Liver (tissue), 8 donors: ENCODE measurements at regions not wholly inside any gene's neighbourhood (a gene's known extent, or its start where the extent isn't known, plus 50 kb on each side); places are given as distances from the start of the nearest gene placed in this dataset.

Experiments used
- DNase-seq: peaks from one replicate; pipeline ENCODE4 v3.0.0-alpha.2; 2017; ENCODE audit warnings: low spot score
- H3K27ac ChIP-seq, 2 donors: one replicate each; pipeline ENCODE4 v1.7.0; 2013; ENCODE audit warnings: inconsistent platforms in 2 of 2, low read length in 2 of 2, control low read depth in 1 of 2, low read depth in 1 of 2, mild to moderate bottlenecking in 1 of 2
- H3K27me3 ChIP-seq, 4 donors: one replicate each; pipeline versions ENCODE4 v1.6.1 to v1.7.0; 2013; ENCODE audit warnings: low read length in 3 of 4, inconsistent platforms in 1 of 4, mild to moderate bottlenecking in 1 of 4, moderate library complexity in 1 of 4; ENCODE audit not compliant: control insufficient read depth in 4 of 4, insufficient read depth in 4 of 4
- H3K36me3 ChIP-seq, 4 donors: one replicate each; pipeline versions ENCODE4 v1.6.1 to v1.7.0; 2013; ENCODE audit warnings: low read length in 3 of 4, mild to moderate bottlenecking in 3 of 4, low read depth in 1 of 4, moderate library complexity in 1 of 4; ENCODE audit not compliant: control insufficient read depth in 4 of 4, insufficient read depth in 3 of 4
- H3K4me1 ChIP-seq, 4 donors: one replicate each; pipeline versions ENCODE4 v1.6.1 to v1.7.0; 2013; ENCODE audit warnings: low read length in 3 of 4, mild to moderate bottlenecking in 3 of 4, moderate library complexity in 1 of 4; ENCODE audit not compliant: control insufficient read depth in 4 of 4, insufficient read depth in 4 of 4
- H3K4me3 ChIP-seq, 3 donors: one replicate each; pipeline versions ENCODE4 v1.6.1 to v1.7.0; 2013; ENCODE audit warnings: low read length in 3 of 3, control low read depth in 1 of 3, low read depth in 1 of 3, mild to moderate bottlenecking in 1 of 3
- H3K9ac ChIP-seq, 2 donors: one replicate each; pipeline ENCODE4 v1.7.0; 2013; ENCODE audit warnings: low read length in 2 of 2, mild to moderate bottlenecking in 2 of 2, moderate library complexity in 2 of 2, control low read depth in 1 of 2, low read depth in 1 of 2
- H3K9me3 ChIP-seq, 4 donors: one replicate each; pipeline versions ENCODE4 v1.6.1 to v1.7.0; 2013; ENCODE audit warnings: low read length in 3 of 4; ENCODE audit not compliant: control insufficient read depth in 4 of 4
- EGR1 ChIP-seq, 2 donors: IDR thresholded peaks; 2 replicates each; pipeline ENCODE4 v1.6.1; 2016 to 2018; ENCODE audit warnings: antibody characterized with exemption in 2 of 2, low read depth in 2 of 2
- FOXA1 ChIP-seq: IDR thresholded peaks from 2 replicates; pipeline ENCODE4 v1.6.1; 2016; ENCODE audit warnings: antibody characterized with exemption
- GABPA ChIP-seq, 2 donors: IDR thresholded peaks in 1 of 2; conservative IDR thresholded peaks in 1 of 2; 2 replicates each; pipeline ENCODE4 v1.6.1; 2016; ENCODE audit warnings: antibody characterized with exemption in 2 of 2, mild to moderate bottlenecking in 1 of 2, moderate library complexity in 1 of 2
- HNF4A ChIP-seq, 2 donors: conservative IDR thresholded peaks; 2 replicates each; pipeline ENCODE4 v1.6.1; 2016; ENCODE audit warnings: antibody characterized with exemption in 2 of 2, mild to moderate bottlenecking in 2 of 2
- HNF4G ChIP-seq: IDR thresholded peaks from 2 replicates; pipeline ENCODE4 v1.6.1; 2016; ENCODE audit warnings: antibody characterized with exemption
- JUND ChIP-seq, 2 donors: IDR thresholded peaks; 2 replicates each; pipeline ENCODE4 v1.6.1; 2016; ENCODE audit warnings: antibody characterized with exemption in 2 of 2
- NR2F2 ChIP-seq: IDR thresholded peaks from 2 replicates; pipeline ENCODE4 v1.6.1; 2016; ENCODE audit warnings: antibody characterized with exemption
- RAD21 ChIP-seq, 2 donors: IDR thresholded peaks; 2 replicates each; pipeline ENCODE4 v1.6.1; 2016; ENCODE audit warnings: antibody characterized with exemption in 2 of 2, mild to moderate bottlenecking in 2 of 2
- RXRA ChIP-seq, 2 donors: IDR thresholded peaks; 2 replicates each; pipeline ENCODE4 v1.6.1; 2017 to 2018; ENCODE audit warnings: antibody characterized with exemption in 2 of 2, mild to moderate bottlenecking in 1 of 2
- TAF1 ChIP-seq: conservative IDR thresholded peaks from 2 replicates; pipeline ENCODE4 v1.6.1; 2016; ENCODE audit warnings: antibody characterized with exemption, mild to moderate bottlenecking
- WGBS: extraction: QIAGEN DNeasy Blood & Tissue Kit; methylation state at CpG from one replicate; pipeline ENCODE4 v1.1.7; 2013; 5-methylcytosine and 5-hydroxymethylcytosine counted together
- TF ChIP-seq, protein P1 (sequence below): IDR thresholded peaks from 2 replicates; pipeline ENCODE4 v1.6.1; 2016; ENCODE audit warnings: antibody characterized with exemption
- TF ChIP-seq, protein P2 (sequence below): IDR thresholded peaks from 2 replicates; pipeline ENCODE4 v1.6.1; 2016; ENCODE audit warnings: antibody characterized with exemption, mild to moderate bottlenecking
- TF ChIP-seq, protein P3 (sequence below): fragments of 150-350 bp; IDR thresholded peaks from 2 replicates; pipeline ENCODE4 v1.5.1; 2017; ENCODE audit warnings: improper control_type of control experiment, low read depth, low read length; ENCODE audit not compliant: missing input control
- TF ChIP-seq, protein P4 (sequence below): IDR thresholded peaks from 2 replicates; pipeline ENCODE4 v1.6.1; 2016; ENCODE audit warnings: antibody characterized with exemption
- donor health status: healthy.
- donor health status: healthy.
- donor health status: healthy.
- donor health status: healthy.
- donor health status: healthy.

DNA sequence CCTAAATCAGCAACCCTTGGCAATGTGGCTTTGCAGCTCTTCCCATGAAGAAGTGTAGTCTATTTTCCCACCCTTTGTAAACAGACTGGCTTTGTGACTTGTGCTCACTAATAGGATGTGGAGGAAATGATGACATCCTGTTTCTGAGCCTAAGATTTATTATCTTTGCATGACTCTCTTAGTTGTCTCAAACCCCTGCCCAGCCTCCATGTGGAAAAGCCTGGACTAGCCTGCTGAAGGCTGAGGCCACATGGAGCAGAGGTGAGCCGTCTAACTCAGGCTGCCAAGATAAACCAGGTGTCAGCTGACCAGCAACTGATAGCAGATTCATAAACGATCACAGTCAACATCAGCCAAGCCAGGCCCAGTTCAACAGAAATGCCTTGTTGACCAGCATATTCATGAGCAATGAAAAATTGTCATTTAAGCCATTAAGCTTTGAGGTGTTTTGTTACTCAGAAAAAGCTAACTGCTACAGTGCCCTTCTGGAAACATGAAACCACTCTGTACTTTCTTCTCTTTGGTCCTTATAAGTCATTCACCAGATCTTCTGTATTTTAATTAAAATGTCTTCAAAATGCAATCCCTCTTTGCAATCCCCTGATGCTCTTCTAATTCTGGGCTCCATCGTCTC is 586.3 kb upstream of the ANKRD30A start:
- Histone ChIP-seq H3K27ac (no peak overlapping the region), H3K9ac (no peak overlapping the region), H3K4me1 (no peaks in the 10 kb centered on the region), H3K36me3 (no peaks in the 10 kb centered on the region), H3K27me3 (no peaks in the 10 kb centered on the region), H3K9me3 (no peaks in the 10 kb centered on the region), H3K4me3 (no peak overlapping the region)
- TF ChIP-seq NR2F2: no peak
- WGBS: 32% methylated on average over 3 of the region's 3 CpGs
- DNase-seq: no peak

DNA sequence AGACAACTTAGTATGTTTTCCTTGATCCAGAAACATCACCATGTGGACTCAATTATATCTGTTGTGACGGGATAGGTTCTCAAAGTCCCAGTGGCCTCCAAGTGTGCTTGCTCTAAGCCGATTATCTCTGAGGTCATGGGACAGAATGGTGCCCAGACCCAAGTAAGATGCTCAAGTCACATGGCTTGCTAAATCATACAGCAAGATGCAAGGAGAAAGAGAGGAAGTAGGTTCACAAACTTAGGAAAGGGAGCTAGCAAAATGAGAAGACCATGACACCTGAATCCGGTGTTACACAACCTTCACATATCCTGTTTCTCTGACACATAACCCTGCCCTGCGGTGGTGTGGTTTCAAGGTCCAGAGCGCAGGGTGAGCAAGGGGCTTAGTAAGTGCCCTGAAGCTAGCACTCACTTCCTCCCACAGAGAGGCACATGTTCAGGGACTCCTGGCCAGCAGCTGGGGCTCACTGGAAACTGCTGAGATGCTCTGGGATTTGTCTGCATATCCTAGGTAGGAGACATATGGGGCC is 590.9 kb upstream of the ANKRD30A start:
- H3K9me3 ChIP-seq: peaks cover 0 to 3% (median 1%) of the 10 kb centered on the region in 4 donors
- no peak for DNase-seq
- H3K9ac ChIP-seq: no peak overlapping the region
- no peaks in the 10 kb centered on the region for H3K36me3 ChIP-seq
- no peak overlapping the region for H3K27ac ChIP-seq
- H3K27me3 ChIP-seq: no peaks in the 10 kb centered on the region
- TF ChIP-seq, protein P1, sequence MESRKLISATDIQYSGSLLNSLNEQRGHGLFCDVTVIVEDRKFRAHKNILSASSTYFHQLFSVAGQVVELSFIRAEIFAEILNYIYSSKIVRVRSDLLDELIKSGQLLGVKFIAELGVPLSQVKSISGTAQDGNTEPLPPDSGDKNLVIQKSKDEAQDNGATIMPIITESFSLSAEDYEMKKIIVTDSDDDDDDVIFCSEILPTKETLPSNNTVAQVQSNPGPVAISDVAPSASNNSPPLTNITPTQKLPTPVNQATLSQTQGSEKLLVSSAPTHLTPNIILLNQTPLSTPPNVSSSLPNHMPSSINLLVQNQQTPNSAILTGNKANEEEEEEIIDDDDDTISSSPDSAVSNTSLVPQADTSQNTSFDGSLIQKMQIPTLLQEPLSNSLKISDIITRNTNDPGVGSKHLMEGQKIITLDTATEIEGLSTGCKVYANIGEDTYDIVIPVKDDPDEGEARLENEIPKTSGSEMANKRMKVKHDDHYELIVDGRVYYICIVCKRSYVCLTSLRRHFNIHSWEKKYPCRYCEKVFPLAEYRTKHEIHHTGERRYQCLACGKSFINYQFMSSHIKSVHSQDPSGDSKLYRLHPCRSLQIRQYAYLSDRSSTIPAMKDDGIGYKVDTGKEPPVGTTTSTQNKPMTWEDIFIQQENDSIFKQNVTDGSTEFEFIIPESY: no peak
- no peak for TF ChIP-seq TAF1
- TF ChIP-seq, protein P2, sequence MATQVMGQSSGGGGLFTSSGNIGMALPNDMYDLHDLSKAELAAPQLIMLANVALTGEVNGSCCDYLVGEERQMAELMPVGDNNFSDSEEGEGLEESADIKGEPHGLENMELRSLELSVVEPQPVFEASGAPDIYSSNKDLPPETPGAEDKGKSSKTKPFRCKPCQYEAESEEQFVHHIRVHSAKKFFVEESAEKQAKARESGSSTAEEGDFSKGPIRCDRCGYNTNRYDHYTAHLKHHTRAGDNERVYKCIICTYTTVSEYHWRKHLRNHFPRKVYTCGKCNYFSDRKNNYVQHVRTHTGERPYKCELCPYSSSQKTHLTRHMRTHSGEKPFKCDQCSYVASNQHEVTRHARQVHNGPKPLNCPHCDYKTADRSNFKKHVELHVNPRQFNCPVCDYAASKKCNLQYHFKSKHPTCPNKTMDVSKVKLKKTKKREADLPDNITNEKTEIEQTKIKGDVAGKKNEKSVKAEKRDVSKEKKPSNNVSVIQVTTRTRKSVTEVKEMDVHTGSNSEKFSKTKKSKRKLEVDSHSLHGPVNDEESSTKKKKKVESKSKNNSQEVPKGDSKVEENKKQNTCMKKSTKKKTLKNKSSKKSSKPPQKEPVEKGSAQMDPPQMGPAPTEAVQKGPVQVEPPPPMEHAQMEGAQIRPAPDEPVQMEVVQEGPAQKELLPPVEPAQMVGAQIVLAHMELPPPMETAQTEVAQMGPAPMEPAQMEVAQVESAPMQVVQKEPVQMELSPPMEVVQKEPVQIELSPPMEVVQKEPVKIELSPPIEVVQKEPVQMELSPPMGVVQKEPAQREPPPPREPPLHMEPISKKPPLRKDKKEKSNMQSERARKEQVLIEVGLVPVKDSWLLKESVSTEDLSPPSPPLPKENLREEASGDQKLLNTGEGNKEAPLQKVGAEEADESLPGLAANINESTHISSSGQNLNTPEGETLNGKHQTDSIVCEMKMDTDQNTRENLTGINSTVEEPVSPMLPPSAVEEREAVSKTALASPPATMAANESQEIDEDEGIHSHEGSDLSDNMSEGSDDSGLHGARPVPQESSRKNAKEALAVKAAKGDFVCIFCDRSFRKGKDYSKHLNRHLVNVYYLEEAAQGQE: no peak
- TF ChIP-seq, protein P3, sequence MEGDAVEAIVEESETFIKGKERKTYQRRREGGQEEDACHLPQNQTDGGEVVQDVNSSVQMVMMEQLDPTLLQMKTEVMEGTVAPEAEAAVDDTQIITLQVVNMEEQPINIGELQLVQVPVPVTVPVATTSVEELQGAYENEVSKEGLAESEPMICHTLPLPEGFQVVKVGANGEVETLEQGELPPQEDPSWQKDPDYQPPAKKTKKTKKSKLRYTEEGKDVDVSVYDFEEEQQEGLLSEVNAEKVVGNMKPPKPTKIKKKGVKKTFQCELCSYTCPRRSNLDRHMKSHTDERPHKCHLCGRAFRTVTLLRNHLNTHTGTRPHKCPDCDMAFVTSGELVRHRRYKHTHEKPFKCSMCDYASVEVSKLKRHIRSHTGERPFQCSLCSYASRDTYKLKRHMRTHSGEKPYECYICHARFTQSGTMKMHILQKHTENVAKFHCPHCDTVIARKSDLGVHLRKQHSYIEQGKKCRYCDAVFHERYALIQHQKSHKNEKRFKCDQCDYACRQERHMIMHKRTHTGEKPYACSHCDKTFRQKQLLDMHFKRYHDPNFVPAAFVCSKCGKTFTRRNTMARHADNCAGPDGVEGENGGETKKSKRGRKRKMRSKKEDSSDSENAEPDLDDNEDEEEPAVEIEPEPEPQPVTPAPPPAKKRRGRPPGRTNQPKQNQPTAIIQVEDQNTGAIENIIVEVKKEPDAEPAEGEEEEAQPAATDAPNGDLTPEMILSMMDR: no peak
- TF ChIP-seq RAD21 (IDR thresholded peaks at IDR 0.05): no peak
- no peak for TF ChIP-seq HNF4A (conservative IDR thresholded peaks at IDR 0.05)
- TF ChIP-seq FOXA1: no peak
- no peak for TF ChIP-seq GABPA (IDR thresholded peaks at IDR 0.05 in 1 of 2, conservative IDR thresholded peaks at IDR 0.05 in 1 of 2)
- TF ChIP-seq, protein P4, sequence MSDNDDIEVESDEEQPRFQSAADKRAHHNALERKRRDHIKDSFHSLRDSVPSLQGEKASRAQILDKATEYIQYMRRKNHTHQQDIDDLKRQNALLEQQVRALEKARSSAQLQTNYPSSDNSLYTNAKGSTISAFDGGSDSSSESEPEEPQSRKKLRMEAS: no peak
- TF ChIP-seq NR2F2: no peak
- no peak for TF ChIP-seq RXRA (IDR thresholded peaks at IDR 0.05)
- TF ChIP-seq JUND (IDR thresholded peaks at IDR 0.05): no peak
- TF ChIP-seq EGR1 (IDR thresholded peaks at IDR 0.05; ENCODE audit: low read depth in 2 of 2): no peak
- TF ChIP-seq HNF4G: no peak
- no peak overlapping the region for H3K4me3 ChIP-seq
- WGBS: 65% methylated on average over 5 of the region's 5 CpGs
- H3K4me1 ChIP-seq: peaks cover 0 to 1% (median 0%) of the 10 kb centered on the region in 4 donors
